Endothelial cell of hepatic sinusoid (primary cell): ENCODE measurements at regions not wholly inside any gene's neighbourhood (a gene's known extent, or its start where the extent isn't known, plus 50 kb on each side); places are given as distances from the start of the nearest gene placed in this dataset.

ENCODE experiments used
- in situ Hi-C: cut with HindIII; loops from 2 replicates; pipeline ENCODE4 v1.10.0; 2017; ENCODE audit warnings: low sequenced_read_pairs

- in situ Hi-C loops: loop anchor here (25.0 kb wide), 1 partner anchor 434 kb away; no protein-coding TSS in a partner anchor
Measured at GRCh38 chr14:101096551-101096950, 193.0 kb upstream of the RTL1 start.

DNA sequence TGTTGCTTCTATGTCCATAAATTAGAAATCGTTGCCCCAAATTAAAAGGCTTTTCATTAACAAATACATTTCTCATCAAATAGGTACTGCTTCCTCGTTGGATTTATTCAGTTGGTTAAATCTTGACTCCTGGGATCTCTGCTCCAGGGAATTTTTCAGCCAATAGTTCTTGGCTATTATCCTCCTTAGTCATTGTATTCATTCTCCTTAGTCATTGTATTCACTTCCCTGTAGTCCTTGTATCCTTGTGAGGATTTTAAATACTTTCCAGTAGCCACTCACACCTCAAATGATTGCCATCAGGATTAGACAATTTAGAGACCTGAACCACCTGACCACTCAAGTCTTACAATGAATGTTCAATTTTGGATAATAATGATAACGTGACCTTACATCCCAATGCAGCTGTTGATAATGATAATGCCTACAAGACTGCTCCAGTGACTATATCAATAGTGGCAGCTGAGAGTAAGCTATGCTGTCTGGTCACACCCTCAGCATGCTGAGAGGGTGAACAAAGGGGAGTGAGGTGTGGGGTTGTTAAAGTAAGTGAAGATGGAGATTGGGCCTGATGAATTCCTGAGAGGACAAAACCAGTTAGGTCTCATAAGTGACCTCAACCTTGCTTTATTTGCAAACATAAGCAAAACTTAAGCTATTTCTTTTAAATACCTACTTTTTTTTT lies 193.7 kb upstream of the RTL1 start:
- in situ Hi-C loops: loop anchor here (25.0 kb wide), 1 partner anchor 435 kb away; no protein-coding TSS in a partner anchor

GRCh38 chr14:101098177-101098576 lies 194.7 kb upstream of the RTL1 start:
- in situ Hi-C loops: loop anchor here (25.0 kb wide), 1 partner anchor 436 kb away; no protein-coding TSS in a partner anchor

DNA sequence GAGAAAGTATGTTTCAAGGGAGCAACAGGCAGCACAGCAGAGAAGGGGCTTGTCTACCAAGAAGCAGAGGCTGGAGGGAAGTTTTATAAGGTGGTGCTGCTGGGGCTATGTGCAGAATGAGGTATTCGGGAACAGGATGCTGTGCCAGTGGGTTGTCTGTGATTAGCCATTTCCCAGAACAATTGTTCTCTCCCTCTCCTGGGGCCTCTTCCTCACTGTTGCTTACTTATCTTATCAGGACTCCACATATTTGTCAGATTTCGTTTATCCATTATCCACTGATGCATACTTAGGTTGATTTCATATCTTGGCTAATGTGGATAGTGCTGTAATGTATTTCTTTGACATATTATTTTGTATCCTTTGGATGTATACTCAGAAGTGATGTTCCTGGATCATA lies 195.1 kb upstream of the RTL1 start:
- in situ Hi-C loops: loop anchor here (25.0 kb wide), 1 partner anchor 436 kb away; no protein-coding TSS in a partner anchor

DNA sequence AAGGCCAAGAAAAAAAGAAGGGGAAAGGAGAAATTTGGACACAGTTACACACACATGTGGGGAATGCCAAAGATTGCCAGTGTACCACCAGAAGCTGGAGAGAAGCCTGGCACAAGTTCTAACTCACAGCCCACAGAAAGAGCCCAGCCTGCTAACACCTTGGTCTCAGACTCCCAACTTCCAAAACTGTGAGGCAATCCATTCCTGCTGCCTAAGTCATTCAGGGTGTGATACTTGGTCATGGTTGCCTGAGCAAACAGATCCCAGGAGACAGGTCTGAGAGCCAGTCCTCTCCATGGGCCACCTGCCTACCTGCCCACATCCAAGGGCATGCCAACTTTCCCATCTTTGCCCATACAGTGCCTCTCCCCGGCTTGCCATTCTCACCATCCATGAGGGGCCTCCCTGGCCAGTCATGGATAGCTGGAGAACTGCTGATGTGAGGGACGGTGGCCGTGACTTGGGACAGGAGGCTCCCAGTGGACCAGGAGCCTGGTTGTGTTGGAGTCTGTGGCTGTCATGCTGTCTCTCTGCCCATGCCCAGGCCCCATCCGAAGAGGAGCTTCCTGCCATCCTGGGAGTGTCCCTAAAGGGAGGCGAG lies 198.0 kb upstream of the RTL1 start:
- in situ Hi-C loops: no loop called here

- in situ Hi-C loops: no loop called here
Measured at GRCh38 chr14:101102875-101103274, 199.4 kb upstream of the RTL1 start.

GRCh38 chr14:101103321-101103901 lies 199.9 kb upstream of the RTL1 start:
- in situ Hi-C loops: no loop called here

DNA sequence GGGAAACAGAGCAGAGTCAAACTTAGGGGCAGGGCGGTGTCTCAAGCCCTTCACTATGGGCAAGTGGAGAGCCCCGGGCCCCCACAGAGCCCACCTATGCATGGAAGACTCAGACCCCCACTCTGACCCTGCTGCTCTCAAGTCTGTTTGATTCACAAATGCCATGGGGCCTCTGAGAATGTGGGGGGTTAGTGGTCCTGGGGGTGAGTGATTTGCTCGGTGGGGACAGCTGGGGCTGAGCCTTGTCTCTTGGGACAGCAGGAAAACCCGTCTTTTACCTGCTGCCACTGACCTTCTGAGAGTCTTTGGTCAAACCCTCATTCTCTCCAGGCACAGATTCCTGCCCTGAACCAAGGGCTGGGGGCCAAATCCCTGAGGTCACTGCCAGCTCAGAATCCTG lies 201.0 kb upstream of the RTL1 start:
- in situ Hi-C loops: no loop called here

DNA sequence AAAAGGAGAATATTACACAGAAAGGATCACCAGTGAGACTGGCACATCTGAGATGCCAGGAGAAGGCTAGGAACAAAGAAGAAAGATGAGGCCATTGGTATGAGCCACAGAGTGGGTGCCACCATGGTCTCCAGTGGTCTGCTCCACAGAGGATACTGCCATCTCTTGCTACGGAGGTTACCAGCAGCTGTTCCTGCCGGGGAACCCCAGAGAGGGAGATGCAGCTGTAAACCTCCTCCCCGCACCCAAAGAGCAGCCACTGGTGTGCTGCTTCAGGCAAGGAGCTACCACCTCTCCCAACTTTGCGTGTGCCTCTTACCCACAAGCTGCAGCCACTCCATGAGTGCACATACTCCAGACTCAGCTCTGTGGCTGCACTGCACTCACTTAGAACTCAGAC lies 201.5 kb upstream of the RTL1 start:
- in situ Hi-C loops: no loop called here

GRCh38 chr14:101108579-101109346 lies 205.2 kb upstream of the RTL1 start:
- in situ Hi-C loops: no loop called here

DNA sequence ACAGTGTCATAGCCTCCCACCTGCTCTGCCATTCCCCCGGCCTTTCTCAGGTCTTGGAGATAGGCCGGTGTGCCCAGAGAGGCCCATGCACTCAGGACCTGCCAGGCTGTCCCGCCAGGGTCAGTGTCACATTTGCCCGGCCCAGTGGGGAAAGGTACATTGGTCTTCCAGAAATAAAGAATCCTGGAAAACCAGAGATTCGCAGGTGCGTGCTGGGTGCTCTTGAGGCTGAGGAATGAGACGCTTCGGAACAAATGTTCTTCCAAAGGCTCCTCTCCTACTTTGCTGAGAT lies 205.8 kb upstream of the RTL1 start:
- in situ Hi-C loops: no loop called here

- in situ Hi-C loops: no loop called here
Measured at GRCh38 chr14:101109981-101110728, 206.6 kb upstream of the RTL1 start.

- in situ Hi-C loops: no loop called here
Measured at GRCh38 chr14:101110729-101111619, 207.5 kb upstream of the RTL1 start.

- in situ Hi-C loops: no loop called here
Measured at GRCh38 chr14:101111620-101112290, 208.2 kb upstream of the RTL1 start.

GRCh38 chr14:101112351-101113107 lies 209.0 kb upstream of the RTL1 start:
- in situ Hi-C loops: no loop called here

DNA sequence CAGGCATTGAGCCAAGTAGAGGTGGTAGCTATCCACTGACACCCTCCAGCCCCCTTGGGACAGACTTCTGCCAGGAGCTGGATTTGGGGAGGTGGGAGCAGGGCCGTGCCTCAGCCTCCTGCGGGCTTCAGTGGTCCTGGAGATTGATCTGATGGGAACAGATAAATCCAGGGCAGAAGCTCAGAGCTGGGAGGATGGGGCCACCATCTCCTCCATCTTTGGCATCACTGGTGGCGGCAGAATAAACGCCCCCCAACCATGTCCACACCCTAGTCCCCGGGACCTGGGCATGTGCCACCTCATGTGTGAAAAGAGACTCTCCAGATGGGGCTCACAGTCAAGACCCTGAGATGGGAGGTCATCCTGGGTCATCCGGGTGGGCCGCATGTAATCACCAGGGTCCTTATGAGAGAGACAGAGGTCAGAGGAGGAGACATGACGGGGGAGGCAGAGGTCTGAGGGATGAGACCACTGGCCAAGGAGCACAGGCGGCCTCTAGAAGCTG lies 209.6 kb upstream of the RTL1 start:
- in situ Hi-C loops: no loop called here

DNA sequence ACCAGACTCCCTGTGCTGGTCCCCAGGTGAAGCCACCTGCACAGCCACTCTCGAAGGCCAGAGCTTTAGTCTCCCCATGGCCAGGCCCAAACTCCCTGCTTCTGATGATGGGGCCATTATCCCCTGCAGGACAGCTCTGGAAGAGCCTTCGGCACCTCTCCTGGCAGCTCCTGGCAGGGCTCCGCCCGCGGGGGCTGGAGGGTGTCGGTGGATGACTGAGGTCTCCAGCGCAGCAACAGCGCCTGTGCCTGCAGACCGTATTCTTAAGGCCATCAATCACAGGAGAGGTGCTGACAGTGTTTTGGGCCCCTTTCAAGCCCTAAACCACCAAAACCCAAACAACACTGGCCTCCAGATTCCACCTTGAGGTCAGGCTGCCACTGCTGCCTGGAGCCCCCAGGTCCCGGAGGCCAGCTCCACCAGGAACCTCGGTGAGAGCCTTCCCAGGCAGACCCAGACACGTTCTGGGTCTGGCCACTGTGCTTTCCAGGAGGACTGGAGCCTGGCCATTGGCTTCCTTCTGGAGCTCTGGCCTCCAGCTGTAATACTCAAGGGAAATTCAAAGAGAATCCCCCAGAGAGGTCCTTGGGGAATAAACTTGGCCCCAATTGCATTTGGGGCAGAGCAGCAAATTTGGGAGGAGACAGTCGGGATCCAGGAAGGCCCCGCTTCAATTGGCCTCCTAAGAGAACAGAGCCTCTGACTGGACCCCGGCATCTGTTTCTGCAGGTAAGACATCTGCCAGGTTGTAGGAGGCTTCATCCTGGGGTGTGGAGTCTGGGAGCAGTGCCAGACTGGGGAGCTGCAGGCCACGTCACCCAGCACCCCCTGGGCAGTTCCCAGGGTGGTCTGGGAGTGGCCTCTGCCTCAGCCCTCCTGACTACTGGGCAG lies 210.6 kb upstream of the RTL1 start:
- in situ Hi-C loops: no loop called here
